Kidney capillary endothelial cell (primary cell): ENCODE measurements at regions not wholly inside any gene's neighbourhood (a gene's known extent, or its start where the extent isn't known, plus 50 kb on each side); places are given as distances from the start of the nearest gene placed in this dataset.
"Not testable (repeated sequence)": the region's sequence is repeated elsewhere in the genome, so short reads cannot be mapped to it uniquely, and the experiment has no call there.

Experiments
- DNase-seq: peaks from one replicate; pipeline ENCODE4 v3.0.0-alpha.2; 2018; ENCODE audit warnings: low spot score

DNA sequence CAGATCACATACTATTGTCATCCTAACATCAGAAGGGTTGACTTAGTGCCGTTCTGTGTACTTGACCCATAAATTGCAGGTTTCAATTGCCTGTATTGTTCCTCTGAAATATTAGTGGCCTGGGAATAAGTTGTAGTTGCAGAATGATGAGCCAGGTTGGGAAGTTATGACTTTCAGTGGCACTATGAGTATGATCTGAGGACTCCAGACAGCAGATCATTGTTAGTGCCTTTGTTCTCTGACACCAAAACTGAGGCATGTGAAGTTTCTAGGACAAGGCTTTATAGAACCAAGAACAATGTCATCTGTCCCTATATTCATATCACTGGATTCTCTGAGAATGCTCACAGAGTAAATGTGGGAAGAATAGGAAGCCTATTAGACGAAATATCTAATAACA lies 403.7 kb downstream of the STK39 start:
- DNase-seq, result no peak

GRCh38 chr2:167843217-167843616 lies 404.2 kb downstream of the STK39 start:
- no peak for DNase-seq

GRCh38 chr2:167842047-167842446 lies 405.3 kb downstream of the STK39 start:
- no peak for DNase-seq

- DNase-seq, result not testable (repeated sequence)
Observed at GRCh38 chr2:167835290-167835689, 412.1 kb downstream of the STK39 start.

GRCh38 chr2:167834707-167835106 lies 412.7 kb downstream of the STK39 start:
- no peak for DNase-seq

DNA sequence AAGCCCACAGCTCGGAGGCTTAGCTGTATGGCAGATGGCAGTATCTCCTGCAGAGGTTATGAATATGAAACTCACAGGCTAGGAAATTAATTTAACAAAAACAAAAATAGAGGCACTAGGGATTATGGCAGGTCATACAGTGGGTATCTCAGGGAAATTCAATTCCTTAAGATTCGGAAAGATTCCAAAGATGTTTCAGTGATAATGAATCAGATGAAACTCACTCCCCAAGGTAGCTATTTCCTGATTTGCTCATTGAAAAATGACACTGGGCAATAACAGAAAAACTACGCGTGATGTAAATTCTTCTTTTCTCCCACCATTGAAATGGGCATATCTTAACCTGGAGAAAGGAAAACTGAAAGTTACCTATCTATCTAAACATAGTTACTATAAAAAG lies 414.1 kb downstream of the STK39 start:
- no peak for DNase-seq

GRCh38 chr2:167832868-167833287 lies 414.5 kb downstream of the STK39 start:
- no peak for DNase-seq

DNA sequence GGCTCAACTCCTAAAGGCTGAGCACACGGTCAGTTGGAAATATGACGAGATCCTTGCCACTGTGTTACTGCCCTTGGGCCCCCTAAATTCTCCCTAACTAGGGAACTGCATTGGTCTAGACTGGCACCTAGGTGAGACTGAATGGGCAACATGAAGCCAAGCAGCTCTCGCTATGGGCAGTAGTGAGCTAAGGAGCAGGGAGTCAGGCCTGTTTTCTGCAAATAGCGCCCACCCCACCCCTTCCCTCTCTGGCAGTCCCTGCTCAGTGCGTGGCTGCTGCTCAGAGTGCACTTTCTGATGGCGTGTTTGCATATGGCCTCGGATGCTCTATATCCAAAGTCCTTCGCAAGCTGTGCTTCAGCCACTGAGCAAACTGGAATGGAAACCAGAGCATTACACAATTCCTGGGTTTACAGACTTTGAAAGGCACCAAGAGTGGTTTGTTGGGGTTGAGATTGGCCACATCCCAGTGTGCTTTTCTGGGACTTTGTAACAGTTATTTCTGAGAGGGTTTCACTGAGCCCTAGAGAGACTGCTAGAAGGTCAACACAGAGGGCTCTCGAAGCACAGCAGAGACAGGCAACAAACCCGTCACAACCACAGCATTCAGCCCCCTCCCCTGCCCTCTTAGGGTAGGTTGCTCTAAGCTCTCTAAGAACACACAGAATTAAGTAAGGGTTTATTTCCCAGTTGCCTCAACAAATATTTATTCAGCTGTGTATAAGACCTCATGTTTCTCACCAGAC lies 419.9 kb downstream of the STK39 start:
- no peak for DNase-seq

DNA sequence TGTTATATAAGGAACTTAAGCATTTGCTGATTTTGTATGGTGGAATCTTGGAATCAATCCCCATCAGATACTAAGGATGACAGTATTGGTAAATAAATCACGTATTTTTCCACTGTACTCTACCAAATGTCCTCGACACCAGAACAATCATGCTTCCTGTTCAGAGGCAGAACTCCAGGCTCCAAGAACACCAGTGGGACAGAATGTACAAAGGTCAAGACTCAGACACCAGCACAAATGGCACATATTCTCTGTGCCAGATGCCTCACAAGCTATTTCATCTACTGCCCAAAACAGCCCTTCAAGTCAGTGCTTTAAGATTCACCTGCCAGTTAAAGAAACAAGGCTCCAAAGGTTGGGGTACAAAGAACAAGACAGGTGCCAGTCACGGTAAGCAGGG lies 420.5 kb downstream of the STK39 start:
- no peak for DNase-seq

- DNase-seq, result no peak
Observed at GRCh38 chr2:167825664-167826063, 421.7 kb downstream of the STK39 start.

DNA sequence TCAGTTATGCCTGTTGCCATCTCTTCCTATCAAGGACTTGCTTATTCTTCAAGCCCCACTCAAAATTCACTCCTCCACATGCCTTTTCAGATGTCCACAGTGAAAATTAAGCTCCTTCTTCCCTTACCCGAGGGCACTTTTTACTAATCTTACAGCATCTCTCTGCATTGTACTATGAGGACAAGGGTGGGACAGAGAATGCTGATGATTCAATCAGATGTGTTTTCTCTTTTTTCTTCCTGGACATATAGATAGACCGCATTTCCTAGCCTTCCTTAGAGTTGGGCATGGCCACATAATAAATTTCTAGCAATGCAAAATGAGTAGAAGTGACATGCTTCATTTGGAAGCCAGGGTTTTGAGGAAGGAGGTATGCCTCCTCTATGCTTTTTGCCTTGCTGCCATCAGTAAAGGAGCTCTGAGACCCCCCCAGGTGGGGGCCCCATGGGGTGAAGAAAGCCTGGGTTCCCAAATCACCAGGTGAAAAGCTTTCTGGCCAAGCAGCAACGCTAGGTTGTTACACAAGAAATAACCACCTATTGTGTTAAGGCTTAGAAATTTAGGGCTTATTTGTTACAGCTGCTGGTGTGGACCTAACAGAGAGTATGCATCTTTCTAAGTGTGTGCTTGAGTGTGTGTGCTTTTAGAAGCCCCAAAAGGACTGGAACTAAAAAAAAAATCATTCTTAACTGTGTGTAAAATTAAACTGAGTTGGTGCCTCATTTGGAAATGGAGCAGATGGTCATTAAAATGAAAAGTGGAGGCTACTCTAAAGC lies 424.5 kb downstream of the STK39 start:
- no peak for DNase-seq

DNA sequence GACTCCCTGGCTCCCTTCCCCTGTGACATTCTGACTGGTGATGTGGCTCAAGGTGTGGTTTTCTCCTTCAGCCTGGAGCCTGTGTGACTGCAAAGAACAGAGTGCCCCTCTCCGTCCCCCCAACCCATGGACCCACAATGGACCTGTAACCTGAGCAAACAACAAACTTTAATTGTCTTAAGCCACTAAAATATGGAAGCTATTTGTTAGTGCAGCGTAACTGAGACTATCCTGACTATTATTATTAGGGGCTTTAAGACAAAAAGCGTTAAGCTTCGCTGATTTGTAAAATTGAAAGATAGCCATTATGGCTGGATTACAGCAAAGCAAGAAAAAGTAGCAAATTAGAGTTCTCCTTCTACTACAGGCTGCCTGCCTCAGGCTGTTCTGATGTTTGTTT lies 426.9 kb downstream of the STK39 start:
- DNase-seq, result no peak

DNA sequence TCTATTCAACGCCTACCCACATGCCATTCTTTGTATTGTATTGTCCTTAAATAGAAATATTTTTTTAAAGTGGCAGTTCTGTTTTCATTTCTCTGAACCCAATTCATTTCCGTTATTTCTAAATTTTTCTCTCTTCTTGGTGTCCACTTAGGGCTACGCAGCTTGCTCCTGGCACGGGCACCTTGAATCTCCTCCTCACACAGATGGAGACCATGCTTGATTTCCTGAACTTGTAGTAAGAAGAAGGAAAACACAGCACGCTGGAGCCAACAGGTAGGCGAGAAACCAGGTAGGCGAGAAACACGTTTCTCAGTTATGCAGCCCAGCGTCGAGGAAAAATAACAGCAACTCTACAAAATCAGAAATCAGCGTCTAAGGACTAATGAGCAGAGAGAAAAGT lies 428.9 kb downstream of the STK39 start:
- no peak for DNase-seq

- DNase-seq, result no peak
Observed at GRCh38 chr2:167817908-167818307, 429.5 kb downstream of the STK39 start.

GRCh38 chr2:167817422-167817821 lies 430.0 kb downstream of the STK39 start:
- no peak for DNase-seq

GRCh38 chr2:167816874-167817290 lies 430.5 kb downstream of the STK39 start:
- no peak for DNase-seq

DNA sequence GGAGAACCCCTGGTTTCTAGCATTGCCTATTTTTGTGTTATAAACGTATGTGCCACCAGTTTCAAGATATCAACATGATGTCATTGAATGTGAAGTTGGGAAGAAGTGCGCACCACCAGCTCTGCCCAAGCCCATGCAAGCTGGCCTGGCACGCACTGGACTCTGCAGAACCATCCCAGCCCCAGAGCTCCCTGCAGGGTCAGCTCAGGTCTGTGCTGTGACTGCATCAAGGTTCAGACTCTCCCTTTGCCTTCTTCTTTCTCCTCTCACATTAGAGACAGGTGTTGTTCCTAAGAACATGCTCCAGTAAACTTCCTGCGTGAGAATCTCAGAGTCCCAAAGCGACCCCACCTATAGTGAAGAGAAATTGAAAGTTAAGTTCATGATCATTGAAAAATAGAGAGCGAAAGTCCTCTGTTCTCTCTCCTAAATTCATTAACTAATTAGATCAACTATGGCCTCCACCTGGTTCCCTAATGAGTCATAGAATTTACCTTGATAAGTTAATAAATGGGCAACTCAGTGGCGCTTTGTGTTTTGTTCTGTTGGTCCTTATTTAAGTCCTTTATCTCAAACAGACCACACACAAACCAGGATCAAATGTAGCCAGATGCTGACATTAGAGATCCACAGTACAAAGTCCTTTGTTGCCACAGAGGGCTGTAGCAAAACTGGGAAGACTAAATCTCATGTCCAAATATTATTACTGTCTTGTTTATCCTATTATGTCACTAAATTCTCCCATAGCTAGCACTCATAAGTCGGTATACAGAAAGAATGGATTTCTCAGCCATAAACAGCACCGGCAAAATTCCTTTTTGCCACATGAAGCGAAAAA lies 432.3 kb downstream of the STK39 start:
- DNase-seq, result no peak

- DNase-seq, result not testable (repeated sequence)
Observed at GRCh38 chr2:167814482-167814880, 432.9 kb downstream of the STK39 start.

- not testable (repeated sequence) for DNase-seq
Observed at GRCh38 chr2:167809799-167810198, 437.6 kb downstream of the STK39 start.

- no peak for DNase-seq
Observed at GRCh38 chr2:167803449-167803988, 443.9 kb downstream of the STK39 start.

- no peak for DNase-seq
Observed at GRCh38 chr2:167794554-167795255, 452.7 kb downstream of the STK39 start.

GRCh38 chr2:167793725-167794124 lies 453.7 kb downstream of the STK39 start:
- no peak for DNase-seq
